Smooth muscle cell (in vitro differentiated cells): ENCODE measurements at regions not wholly inside any gene's neighbourhood (a gene's known extent, or its start where the extent isn't known, plus 50 kb on each side); places are given as distances from the start of the nearest gene placed in this dataset.

ENCODE experiments used
- DNase-seq: peaks from one replicate; lab custom pipeline; 2025; ENCODE audit not compliant: unreplicated experiment; lab: John Stamatoyannopoulos, UW
- H2AFZ ChIP-seq: fragments of 200-600 bp; sonication (generic); 2 replicates; pipeline ENCODE4 v1.6.0; 2016; ENCODE audit warnings: antibody characterized with exemption, low read depth, mild to moderate bottlenecking
- H3F3A ChIP-seq: fragments of 200-600 bp; sonication (generic); 2 replicates; pipeline ENCODE4 v1.6.0; 2017; ENCODE audit warnings: antibody characterized with exemption, low read depth
- H3K27ac ChIP-seq: fragments of 200-600 bp; sonication (generic); 2 replicates; pipeline ENCODE4 v1.5.1; 2016; ENCODE audit warnings: low read depth, mild to moderate bottlenecking
- H3K27me3 ChIP-seq: fragments of 200-600 bp; sonication (generic); 2 replicates; pipeline ENCODE4 v1.6.1; 2016; ENCODE audit warnings: low read depth, mild to moderate bottlenecking
- H3K36me3 ChIP-seq: fragments of 200-600 bp; sonication (generic); 2 replicates; pipeline ENCODE4 v1.5.1; 2016; ENCODE audit warnings: low read depth
- H3K4me1 ChIP-seq: fragments of 200-600 bp; sonication (generic); 2 replicates; pipeline ENCODE4 v1.5.1; 2016; ENCODE audit warnings: low read depth
- H3K4me2 ChIP-seq: fragments of 200-600 bp; sonication (generic); 2 replicates; pipeline ENCODE4 v1.6.0; 2016; ENCODE audit warnings: mild to moderate bottlenecking
- H3K4me3 ChIP-seq: fragments of 200-600 bp; sonication (generic); 2 replicates; pipeline ENCODE4 v1.5.1; 2016; ENCODE audit warnings: mild to moderate bottlenecking
- H3K79me2 ChIP-seq: fragments of 200-600 bp; sonication (generic); 2 replicates; pipeline ENCODE4 v1.6.0; 2016; ENCODE audit warnings: low read depth, mild to moderate bottlenecking
- H3K9ac ChIP-seq: fragments of 200-600 bp; sonication (generic); 2 replicates; pipeline ENCODE4 v1.6.0; 2016; ENCODE audit warnings: low read depth
- H3K9me3 ChIP-seq: fragments of 200-600 bp; sonication (generic); replicated peaks from 2 replicates; pipeline ENCODE4 v1.5.1; 2016; ENCODE audit warnings: low read depth
- H4K20me1 ChIP-seq: fragments of 200-600 bp; sonication (generic); 2 replicates; pipeline ENCODE4 v1.6.0; 2016; ENCODE audit warnings: low read depth
- CTCF ChIP-seq: fragments of 200-600 bp; sonication (generic); IDR thresholded peaks from 2 replicates; pipeline ENCODE4 v1.5.1; 2017; ENCODE audit warnings: borderline replicate concordance, mild to moderate bottlenecking, antibody characterized with exemption; ENCODE audit not compliant: insufficient read depth, poor library complexity, severe bottlenecking
- WGBS: methylation state at CpG from one replicate; pipeline ENCODE4 v1.1.7; 2016; ENCODE audit warnings: low lambda C conversion rate; 5-methylcytosine and 5-hydroxymethylcytosine counted together

- Histone ChIP-seq H3F3A (no peaks in the 10 kb centered on the region), H3K9me3 (no peaks in the 10 kb centered on the region), H3K4me1 (peaks cover 11% of the 10 kb centered on the region), H3K79me2 (no peaks in the 10 kb centered on the region), H3K4me3 (no peak overlapping the region), H3K9ac (no peak overlapping the region), H2AFZ (no peak overlapping the region), H4K20me1 (no peaks in the 10 kb centered on the region), H3K4me2 (no peak overlapping the region), H3K27me3 (no peaks in the 10 kb centered on the region), H3K36me3 (no peaks in the 10 kb centered on the region), H3K27ac (no peak overlapping the region)
- no peak for TF ChIP-seq CTCF
- no peak for DNase-seq
- 93% methylated on average over 8 of the region's 8 CpGs for WGBS
Measured at GRCh38 chr22:48366056-48366455, 1461.6 kb downstream of the BRD1 start.

GRCh38 chr22:48365386-48365785, 1462.3 kb downstream of the BRD1 start:
- TF ChIP-seq CTCF, result no peak
- no peak overlapping the region for H2AFZ ChIP-seq
- H3K9ac ChIP-seq, result no peak overlapping the region
- H3K79me2 ChIP-seq, result no peaks in the 10 kb centered on the region
- H3F3A ChIP-seq, result no peaks in the 10 kb centered on the region
- H3K4me3 ChIP-seq, result no peak overlapping the region
- no peaks in the 10 kb centered on the region for H3K27me3 ChIP-seq
- no peaks in the 10 kb centered on the region for H3K9me3 ChIP-seq
- 94% methylated on average over 4 of the region's 4 CpGs for WGBS
- no peak for DNase-seq
- no peak overlapping the region for H3K4me2 ChIP-seq
- H3K36me3 ChIP-seq, result no peaks in the 10 kb centered on the region
- no peaks in the 10 kb centered on the region for H4K20me1 ChIP-seq
- H3K4me1 ChIP-seq, result peaks cover 10% of the 10 kb centered on the region
- H3K27ac ChIP-seq, result no peak overlapping the region

GRCh38 chr22:48362721-48363404, 1464.8 kb downstream of the BRD1 start:
- TF ChIP-seq CTCF, result no peak
- no peaks in the 10 kb centered on the region for H3K27me3 ChIP-seq
- no peak overlapping the region for H3K9ac ChIP-seq
- DNase-seq, result no peak
- no peak overlapping the region for H3K4me3 ChIP-seq
- H2AFZ ChIP-seq, result no peak overlapping the region
- H3K4me2 ChIP-seq, result no peak overlapping the region
- no peaks in the 10 kb centered on the region for H3K4me1 ChIP-seq
- H3F3A ChIP-seq, result no peaks in the 10 kb centered on the region
- H3K36me3 ChIP-seq, result no peaks in the 10 kb centered on the region
- no peak overlapping the region for H3K27ac ChIP-seq
- H3K9me3 ChIP-seq, result no peaks in the 10 kb centered on the region
- H4K20me1 ChIP-seq, result no peaks in the 10 kb centered on the region
- 84% methylated on average over 15 of the region's 15 CpGs for whole genome bisulfite sequencing
- H3K79me2 ChIP-seq, result no peaks in the 10 kb centered on the region

GRCh38 chr22:48361099-48361639, 1466.5 kb downstream of the BRD1 start:
- no peak for TF ChIP-seq CTCF
- Histone ChIP-seq H3K27me3 (no peaks in the 10 kb centered on the region), H4K20me1 (no peaks in the 10 kb centered on the region), H3K79me2 (no peaks in the 10 kb centered on the region), H3K36me3 (no peaks in the 10 kb centered on the region), H2AFZ (no peak overlapping the region), H3K27ac (no peak overlapping the region), H3K4me2 (no peak overlapping the region), H3K4me3 (no peak overlapping the region), H3K9ac (no peak overlapping the region), H3K4me1 (no peaks in the 10 kb centered on the region), H3K9me3 (no peaks in the 10 kb centered on the region), H3F3A (no peaks in the 10 kb centered on the region)
- 89% methylated on average over 1 of the region's 1 CpG for WGBS
- no peak for DNase-seq
